ENCODE measurements at regions not wholly inside any gene's neighbourhood (a gene's known extent, or its start where the extent isn't known, plus 50 kb on each side); places are given as distances from the start of the nearest gene placed in this dataset.
"Not testable (repeated sequence)": the region's sequence is repeated elsewhere in the genome, so short reads cannot be mapped to it uniquely, and the experiment has no call there.

- TF ChIP-seq CTCF (IDR thresholded peaks at IDR 0.05; ENCODE audit: low read depth, low read length) = no peak
- no peak overlapping the region for H3K4me3 ChIP-seq (ENCODE audit: low read depth, low read length)
- H3K9me3 ChIP-seq (ENCODE audit: severe bottlenecking) = no peaks in the 10 kb centered on the region
- no peaks in the 10 kb centered on the region for H3K36me3 ChIP-seq
- H3K27ac ChIP-seq = no peak overlapping the region
- no peaks in the 10 kb centered on the region for H3K27me3 ChIP-seq (ENCODE audit: insufficient read depth, low read depth, severe bottlenecking)
- DNase-seq = no peak
Measured at GRCh38 chr4:128428397-128428796, 140.8 kb upstream of the PGRMC2 start.

- H3K27ac ChIP-seq = no peak overlapping the region
- peak; percentile 59 for TF ChIP-seq CTCF (IDR thresholded peaks at IDR 0.05; ENCODE audit: low read depth, low read length)
Measured at GRCh38 chr4:128427832-128428366, 140.3 kb upstream of the PGRMC2 start.

GRCh38 chr4:128424527-128425497 lies 137.2 kb upstream of the PGRMC2 start:
- Histone ChIP-seq H3K4me3 (ENCODE audit: low read depth, low read length) (no peak overlapping the region), H3K36me3 (no peaks in the 10 kb centered on the region), H3K9me3 (ENCODE audit: severe bottlenecking) (no peaks in the 10 kb centered on the region), H3K27me3 (ENCODE audit: insufficient read depth, low read depth, severe bottlenecking) (no peaks in the 10 kb centered on the region), H3K27ac (no peak overlapping the region)
- no peak for TF ChIP-seq CTCF (IDR thresholded peaks at IDR 0.05; ENCODE audit: low read depth, low read length)
- no peak for DNase-seq

More at GRCh38 chr4:128427832-128428366, 140.3 kb upstream of the PGRMC2 start:
- no peaks in the 10 kb centered on the region for H3K36me3 ChIP-seq
- no peak overlapping the region for H3K4me3 ChIP-seq (ENCODE audit: low read depth, low read length)
- H3K9me3 ChIP-seq (ENCODE audit: severe bottlenecking) = no peaks in the 10 kb centered on the region
- DNase-seq = peak; percentile 68
- H3K27me3 ChIP-seq (ENCODE audit: insufficient read depth, low read depth, severe bottlenecking) = no peaks in the 10 kb centered on the region

- not testable (repeated sequence) for H3K9me3 ChIP-seq (ENCODE audit: severe bottlenecking); DNase-seq; H3K36me3 ChIP-seq; H3K4me3 ChIP-seq (ENCODE audit: low read depth, low read length); H3K27me3 ChIP-seq (ENCODE audit: insufficient read depth, low read depth, severe bottlenecking); H3K27ac ChIP-seq
Measured at GRCh38 chr4:128422296-128422695, 134.7 kb upstream of the PGRMC2 start.

- no peak for DNase-seq
- Histone ChIP-seq H3K36me3 (no peaks in the 10 kb centered on the region), H3K9me3 (ENCODE audit: severe bottlenecking) (no peaks in the 10 kb centered on the region), H3K27ac (no peak overlapping the region), H3K27me3 (ENCODE audit: insufficient read depth, low read depth, severe bottlenecking) (no peaks in the 10 kb centered on the region), H3K4me3 (ENCODE audit: low read depth, low read length) (no peak overlapping the region)
- TF ChIP-seq CTCF (IDR thresholded peaks at IDR 0.05; ENCODE audit: low read depth, low read length) = no peak
Measured at GRCh38 chr4:128416921-128417320, 129.3 kb upstream of the PGRMC2 start.

- H3K27me3 ChIP-seq (ENCODE audit: insufficient read depth, low read depth, severe bottlenecking) = no peaks in the 10 kb centered on the region
- H3K27ac ChIP-seq = no peak overlapping the region
- no peaks in the 10 kb centered on the region for H3K36me3 ChIP-seq
- no peak overlapping the region for H3K4me3 ChIP-seq (ENCODE audit: low read depth, low read length)
- no peak for DNase-seq
- no peaks in the 10 kb centered on the region for H3K9me3 ChIP-seq (ENCODE audit: severe bottlenecking)
- no peak for TF ChIP-seq CTCF (IDR thresholded peaks at IDR 0.05; ENCODE audit: low read depth, low read length)
Measured at GRCh38 chr4:128410037-128410436, 122.4 kb upstream of the PGRMC2 start.
